ENCODE measurements at regions not wholly inside any gene's neighbourhood (a gene's known extent, or its start where the extent isn't known, plus 50 kb on each side); places are given as distances from the start of the nearest gene placed in this dataset.
"Not testable (repeated sequence)": the region's sequence is repeated elsewhere in the genome, so short reads cannot be mapped to it uniquely, and the experiment has no call there.

GRCh38 chrX:26581091-26581490, 365.1 kb downstream of the MAGEB5 start:
- no peak for DNase-seq

- no peak for DNase-seq
Measured at GRCh38 chrX:26580021-26580420, 364.1 kb downstream of the MAGEB5 start.

GRCh38 chrX:26574234-26574633, 358.3 kb downstream of the MAGEB5 start:
- DNase-seq, result no peak

- DNase-seq, result no peak
Measured at GRCh38 chrX:26562156-26562555, 346.2 kb downstream of the MAGEB5 start.

GRCh38 chrX:26559855-26560254, 343.9 kb downstream of the MAGEB5 start:
- no peak for DNase-seq

- no peak for DNase-seq
Measured at GRCh38 chrX:26558719-26559386, 342.9 kb downstream of the MAGEB5 start.

- DNase-seq, result no peak
Measured at GRCh38 chrX:26557691-26558321, 341.8 kb downstream of the MAGEB5 start.

GRCh38 chrX:26525768-26526167, 309.8 kb downstream of the MAGEB5 start:
- DNase-seq, result not testable (repeated sequence)

GRCh38 chrX:26522501-26522900, 306.5 kb downstream of the MAGEB5 start:
- DNase-seq, result no peak

GRCh38 chrX:26511589-26512363, 295.8 kb downstream of the MAGEB5 start:
- DNase-seq, result no peak

- no peak for DNase-seq
Measured at GRCh38 chrX:26470941-26471340, 255.0 kb downstream of the MAGEB5 start.

GRCh38 chrX:26466387-26466786, 250.4 kb downstream of the MAGEB5 start:
- no peak for DNase-seq

GRCh38 chrX:26445288-26445687, 229.3 kb downstream of the MAGEB5 start:
- no peak for DNase-seq

- not testable (repeated sequence) for DNase-seq
Measured at GRCh38 chrX:26444417-26444816, 228.4 kb downstream of the MAGEB5 start.

GRCh38 chrX:26442340-26442739, 226.4 kb downstream of the MAGEB5 start:
- no peak for DNase-seq

GRCh38 chrX:26414534-26414933, 198.6 kb downstream of the MAGEB5 start:
- DNase-seq, result no peak

- no peak for DNase-seq
Measured at GRCh38 chrX:26411045-26411444, 195.1 kb downstream of the MAGEB5 start.

GRCh38 chrX:26409636-26410035, 193.7 kb downstream of the MAGEB5 start:
- no peak for DNase-seq

- no peak for DNase-seq
Measured at GRCh38 chrX:26387906-26388305, 171.9 kb downstream of the MAGEB5 start.

- no peak for DNase-seq
Measured at GRCh38 chrX:26376037-26376708, 160.2 kb downstream of the MAGEB5 start.

GRCh38 chrX:26375346-26375745, 159.4 kb downstream of the MAGEB5 start:
- no peak for DNase-seq

- no peak for DNase-seq
Measured at GRCh38 chrX:26373829-26374228, 157.9 kb downstream of the MAGEB5 start.

GRCh38 chrX:26352891-26353430, 137.0 kb downstream of the MAGEB5 start:
- no peak for DNase-seq
